Erythroblast (primary cell): ENCODE measurements at regions not wholly inside any gene's neighbourhood (a gene's known extent, or its start where the extent isn't known, plus 50 kb on each side); places are given as distances from the start of the nearest gene placed in this dataset.

Experiments used
- DNase-seq, 2 experiments: peaks; one replicate each; lab custom pipeline; 2025; lab: John Stamatoyannopoulos, UW
- GATA1 ChIP-seq: IDR thresholded peaks from 2 replicates; pipeline ENCODE4 v1.6.1; 2011; ENCODE audit warnings: low read depth, mild to moderate bottlenecking, control low read depth, low read length, moderate library complexity
- POLR2A ChIP-seq: IDR thresholded peaks from 2 replicates; pipeline ENCODE4 v1.6.1; 2011; ENCODE audit warnings: mild to moderate bottlenecking, low read length

DNA sequence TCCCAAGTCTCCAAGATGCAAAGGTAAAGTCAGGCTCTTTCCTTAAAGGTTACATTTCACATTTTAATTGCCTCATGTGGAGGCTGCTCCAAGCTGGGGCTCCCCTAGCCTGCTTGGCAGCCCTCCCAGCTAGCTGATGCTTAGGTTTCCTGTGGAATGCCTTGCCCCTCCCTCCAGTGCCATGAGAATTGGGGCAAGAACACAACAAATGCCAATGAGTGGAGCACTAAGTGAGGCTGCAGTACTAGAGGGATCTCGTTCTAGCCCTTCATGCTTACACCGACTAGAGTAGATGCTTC is 597.7 kb downstream of the MID1IP1 start:
- no peak for DNase-seq
- TF ChIP-seq POLR2A (no peak), GATA1 (no peak)

DNA sequence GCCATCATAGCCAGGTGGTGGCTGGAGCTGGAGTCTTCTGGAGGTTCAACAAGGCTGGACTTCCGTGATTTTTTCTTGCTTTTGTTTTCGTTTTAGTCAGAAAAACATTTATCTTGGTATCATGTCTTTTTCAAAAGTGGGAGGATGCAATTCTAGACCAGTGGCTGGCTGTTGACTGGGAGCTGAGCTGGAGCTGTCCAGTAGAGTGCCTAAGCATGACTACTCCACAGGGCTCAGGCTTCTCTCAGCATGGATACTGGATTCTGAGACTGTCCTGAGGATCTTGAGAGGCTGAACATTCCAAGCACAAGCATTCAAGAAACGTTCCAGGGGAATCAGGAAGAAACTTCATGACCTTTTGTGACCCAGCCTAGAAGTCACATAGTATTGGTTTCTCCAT is 598.1 kb downstream of the MID1IP1 start:
- no peak for DNase-seq
- TF ChIP-seq GATA1: no peak
- TF ChIP-seq POLR2A: no peak

DNA sequence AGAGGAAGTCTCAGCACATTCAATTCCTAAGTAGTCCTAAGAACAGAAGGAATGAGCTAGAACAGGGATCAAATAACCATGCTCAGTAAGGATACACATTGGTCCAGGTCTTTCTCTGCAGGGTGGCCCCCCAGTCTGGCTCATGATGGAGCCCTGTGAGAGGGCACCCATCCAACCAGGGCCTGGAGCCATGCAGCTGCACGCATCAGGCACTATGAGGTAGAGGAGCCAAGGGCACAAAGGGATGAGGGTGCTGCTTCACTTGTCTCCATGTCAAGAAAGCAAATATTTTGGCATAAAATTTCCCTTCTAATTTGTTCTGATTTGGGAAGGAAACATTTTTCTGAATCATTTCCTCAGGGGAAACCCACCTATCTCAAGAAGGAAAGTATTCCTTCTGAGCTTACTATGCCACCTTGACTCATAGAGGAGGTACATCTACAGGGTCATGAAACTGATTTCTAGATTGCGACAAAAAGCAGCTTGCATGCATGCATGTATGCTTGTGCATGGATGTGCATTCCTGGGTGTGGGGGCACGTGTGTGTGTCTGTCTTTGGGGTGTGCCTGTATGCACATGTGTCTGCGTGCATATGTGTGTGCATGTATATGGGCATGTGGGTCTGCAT is 600.3 kb downstream of the MID1IP1 start:
- no peak for DNase-seq
- no peak for TF ChIP-seq GATA1
- no peak for TF ChIP-seq POLR2A

DNA sequence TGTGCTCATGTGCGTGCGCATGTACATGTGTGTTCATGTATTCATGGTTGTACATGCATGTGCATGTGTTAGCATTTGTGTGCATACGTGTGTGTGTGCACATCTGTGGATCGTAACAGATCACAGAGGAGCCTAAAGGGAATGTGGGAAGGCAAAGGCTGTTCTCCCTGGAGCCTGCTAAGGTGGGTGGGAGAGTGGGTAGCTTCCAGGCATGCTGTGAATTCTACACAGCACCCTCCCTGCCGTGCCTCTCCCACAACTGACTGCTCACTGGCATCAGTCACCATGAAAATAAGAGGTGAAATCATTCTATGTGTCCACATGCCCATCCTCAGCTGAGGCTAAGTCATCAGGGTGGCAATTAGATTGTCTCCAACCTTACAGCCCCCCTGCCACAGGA is 600.9 kb downstream of the MID1IP1 start:
- no peak for TF ChIP-seq POLR2A
- TF ChIP-seq GATA1: no peak
- DNase-seq: no peak

DNA sequence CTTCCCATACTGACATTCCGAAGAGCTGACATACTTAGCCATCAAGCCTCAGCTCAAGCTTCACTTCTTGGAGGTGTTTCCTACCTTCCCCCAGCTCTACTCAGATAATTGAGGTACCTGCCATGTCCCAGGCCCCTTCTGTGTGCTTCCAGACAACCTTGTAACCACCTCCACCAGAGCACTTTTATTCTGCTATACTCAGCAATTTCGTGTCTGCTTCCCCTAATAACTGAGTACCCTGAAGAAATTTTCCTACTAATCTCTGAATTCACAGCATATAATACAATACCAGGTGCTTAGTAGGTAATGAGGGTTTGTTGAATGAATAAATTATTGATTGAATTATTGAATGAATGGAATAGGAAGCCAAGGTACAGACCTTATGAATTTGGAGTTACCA is 605.5 kb downstream of the MID1IP1 start:
- TF ChIP-seq GATA1: no peak
- TF ChIP-seq POLR2A: no peak
- no peak for DNase-seq

DNA sequence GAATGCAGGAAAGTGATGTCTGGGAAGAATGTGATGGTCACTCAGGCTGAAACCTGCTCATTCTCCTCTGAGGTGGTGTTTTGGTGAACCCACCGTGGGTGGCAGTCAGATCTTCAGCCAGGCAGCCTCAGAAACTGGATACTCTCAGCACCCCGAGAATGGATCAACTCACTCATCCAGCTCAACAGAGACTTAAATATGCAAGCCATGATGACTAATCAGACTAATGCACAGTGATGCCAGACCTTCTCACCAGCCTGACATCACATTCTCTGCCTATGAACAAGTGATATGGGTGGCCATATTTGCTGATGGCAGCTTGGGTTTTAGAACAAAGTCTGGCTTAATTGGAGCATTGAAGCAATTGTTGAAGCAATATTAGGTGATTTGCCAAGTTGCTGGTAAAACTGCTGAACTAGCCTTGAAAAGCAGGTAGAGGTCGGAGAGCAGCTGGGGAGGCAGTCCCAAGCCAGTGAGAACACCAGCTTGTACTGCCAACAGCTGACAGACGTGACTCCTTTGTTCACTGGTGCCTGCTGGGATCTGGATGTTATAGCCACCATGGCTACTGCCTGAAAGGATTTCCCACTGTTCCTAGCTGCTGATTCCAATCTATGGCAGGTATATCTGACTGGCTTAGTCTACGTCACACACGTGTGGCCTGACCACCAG is 608.1 kb downstream of the MID1IP1 start:
- TF ChIP-seq GATA1 (no peak), POLR2A (no peak)
- DNase-seq: peak; percentile 0 to 15

DNA sequence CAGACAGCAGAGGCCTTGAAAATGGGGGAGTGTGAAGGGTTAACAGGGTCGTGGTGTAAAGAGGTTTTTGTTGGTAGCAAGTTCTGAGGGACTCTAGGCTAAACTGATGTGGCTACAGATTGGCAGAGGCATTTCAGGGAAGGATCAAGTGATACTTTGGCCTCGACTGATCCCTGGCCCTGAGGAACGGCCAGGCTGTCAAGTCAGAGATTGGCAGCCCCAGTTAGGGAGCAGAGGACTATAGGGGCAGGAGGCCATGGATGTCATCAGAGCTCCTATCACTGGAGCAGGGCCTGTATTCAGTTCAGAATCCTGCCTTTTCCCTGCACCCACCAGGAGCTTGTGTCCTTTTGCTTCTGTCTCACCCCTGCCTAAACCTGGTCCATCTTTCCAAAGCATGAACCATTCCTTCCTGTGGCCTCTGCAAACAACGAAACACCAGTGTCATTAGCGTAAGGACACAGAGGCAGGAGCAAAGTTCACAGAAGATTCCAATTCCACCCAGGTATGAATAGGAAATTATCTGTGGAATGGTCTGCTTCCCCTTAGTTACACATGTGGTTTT is 613.1 kb downstream of the MID1IP1 start:
- TF ChIP-seq GATA1 (no peak), POLR2A (no peak)
- DNase-seq: no peak

DNA sequence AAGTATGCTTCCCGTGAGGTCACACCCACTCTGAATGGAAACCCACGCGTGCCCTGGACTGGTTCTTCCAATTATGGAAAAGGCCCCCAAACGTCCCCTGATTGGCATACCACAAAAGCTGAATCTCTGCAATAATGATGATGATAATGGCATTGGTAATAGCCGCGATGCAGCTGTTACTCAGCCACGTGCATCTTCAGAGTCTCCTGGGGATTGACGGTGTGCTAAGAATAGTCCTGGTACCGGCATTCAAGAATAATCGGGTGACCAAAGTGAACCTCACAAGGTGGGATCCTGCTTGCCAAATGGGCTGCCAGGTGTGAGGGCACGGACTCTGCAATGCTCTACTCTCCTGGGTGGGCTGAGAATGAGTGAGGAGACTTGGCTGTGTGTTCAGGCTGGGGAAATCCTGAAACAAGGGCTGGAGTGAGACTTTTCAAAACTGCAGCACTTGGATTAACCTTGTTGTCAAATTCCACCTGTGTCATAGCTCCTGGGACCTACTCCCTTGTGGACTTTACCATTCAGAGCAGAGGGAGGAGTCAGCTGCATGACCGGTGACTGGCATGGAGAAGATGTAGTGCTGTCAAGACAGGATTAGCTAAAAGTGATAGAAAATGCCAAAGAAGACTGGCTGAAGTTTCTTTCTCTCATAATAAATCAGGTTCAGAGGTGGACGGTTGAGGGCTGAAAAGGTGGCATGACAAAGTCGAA is 615.4 kb downstream of the MID1IP1 start:
- TF ChIP-seq POLR2A: no peak
- TF ChIP-seq GATA1: no peak
- no peak for DNase-seq

DNA sequence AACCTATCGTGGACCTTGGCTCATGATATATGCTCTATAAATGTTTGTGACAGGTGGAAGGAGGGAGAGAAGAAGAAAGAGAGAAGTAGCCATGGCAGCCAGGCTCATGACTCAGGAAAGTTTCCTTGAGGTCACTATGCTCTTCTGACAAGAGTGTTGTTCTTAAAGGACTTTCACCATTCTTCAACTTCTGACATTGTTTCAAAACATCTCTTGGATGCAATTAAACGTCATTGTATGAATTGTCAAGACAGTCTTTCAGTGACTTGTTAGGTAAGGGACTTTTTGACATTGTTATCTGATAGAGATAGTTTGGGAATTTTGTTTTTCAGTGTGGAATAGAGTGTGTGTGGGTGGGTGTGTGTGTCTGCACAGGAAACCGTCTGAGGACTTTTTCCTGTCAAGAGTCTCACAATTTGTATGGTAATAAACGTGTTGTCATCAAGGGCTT is 617.0 kb downstream of the MID1IP1 start:
- TF ChIP-seq POLR2A (no peak), GATA1 (no peak)
- no peak for DNase-seq

DNA sequence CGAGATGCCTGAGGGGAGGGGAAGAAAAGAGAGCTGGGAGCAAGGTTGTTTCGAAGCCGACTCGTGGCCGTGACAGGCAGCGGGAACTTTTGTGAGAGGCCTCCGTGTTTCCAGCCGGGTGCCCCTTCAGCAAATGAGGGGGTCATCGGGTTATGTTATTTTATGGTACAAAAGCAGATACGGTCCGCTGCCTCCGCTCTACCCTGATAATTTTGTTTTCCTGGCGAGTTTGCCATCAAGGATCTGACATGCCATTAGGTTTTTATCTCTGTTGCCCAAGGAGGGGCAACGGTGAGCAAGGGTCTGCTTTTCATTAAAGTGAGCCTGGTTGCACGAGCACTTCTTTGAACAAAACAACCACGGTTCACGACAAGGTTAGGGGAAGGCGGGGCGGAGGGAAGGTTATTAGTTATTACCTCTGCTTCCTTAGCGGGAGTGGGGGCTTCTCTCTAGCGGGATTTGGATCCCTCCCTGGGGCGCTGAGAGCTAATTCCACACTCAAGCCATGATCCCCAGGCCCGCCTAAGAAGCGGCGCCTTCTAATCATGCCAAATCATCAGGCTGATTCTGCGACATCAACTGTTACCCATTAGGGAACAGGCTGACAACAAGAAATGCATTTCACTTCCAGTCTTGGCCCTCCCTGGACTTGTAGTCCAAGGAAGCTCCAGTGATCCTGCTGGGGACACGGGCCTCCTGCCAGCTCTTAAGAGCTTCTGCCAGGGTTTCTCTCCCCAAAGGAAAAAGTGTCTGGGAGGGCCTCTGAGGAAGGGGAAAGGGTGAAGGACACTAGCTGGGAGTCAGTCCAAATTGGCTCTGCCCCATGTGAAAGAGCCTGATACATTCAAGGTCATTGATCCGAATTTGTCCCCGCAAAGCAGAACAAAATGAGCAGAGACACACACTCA is 617.7 kb downstream of the MID1IP1 start:
- DNase-seq: no peak
- TF ChIP-seq POLR2A (no peak), GATA1 (no peak)

DNA sequence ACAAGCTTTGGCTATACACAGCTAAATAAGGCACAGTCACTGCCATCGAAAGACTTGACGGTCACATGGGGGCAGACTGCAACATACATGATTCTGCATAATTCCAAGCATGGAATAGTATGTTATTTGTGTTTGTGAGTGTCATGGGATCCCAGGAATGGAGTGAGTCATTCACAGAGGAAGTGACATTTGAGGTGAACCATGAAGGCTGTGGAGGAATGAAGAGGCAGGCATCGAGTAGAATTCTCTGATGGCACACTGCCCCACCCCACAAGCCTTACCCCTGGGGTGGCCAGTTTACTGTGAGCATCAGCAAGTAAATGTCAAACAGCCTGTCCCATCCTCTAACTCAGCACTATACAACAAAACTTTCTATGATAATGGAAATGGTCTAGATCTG is 619.7 kb downstream of the MID1IP1 start:
- no peak for TF ChIP-seq POLR2A
- TF ChIP-seq GATA1: no peak
- no peak for DNase-seq

DNA sequence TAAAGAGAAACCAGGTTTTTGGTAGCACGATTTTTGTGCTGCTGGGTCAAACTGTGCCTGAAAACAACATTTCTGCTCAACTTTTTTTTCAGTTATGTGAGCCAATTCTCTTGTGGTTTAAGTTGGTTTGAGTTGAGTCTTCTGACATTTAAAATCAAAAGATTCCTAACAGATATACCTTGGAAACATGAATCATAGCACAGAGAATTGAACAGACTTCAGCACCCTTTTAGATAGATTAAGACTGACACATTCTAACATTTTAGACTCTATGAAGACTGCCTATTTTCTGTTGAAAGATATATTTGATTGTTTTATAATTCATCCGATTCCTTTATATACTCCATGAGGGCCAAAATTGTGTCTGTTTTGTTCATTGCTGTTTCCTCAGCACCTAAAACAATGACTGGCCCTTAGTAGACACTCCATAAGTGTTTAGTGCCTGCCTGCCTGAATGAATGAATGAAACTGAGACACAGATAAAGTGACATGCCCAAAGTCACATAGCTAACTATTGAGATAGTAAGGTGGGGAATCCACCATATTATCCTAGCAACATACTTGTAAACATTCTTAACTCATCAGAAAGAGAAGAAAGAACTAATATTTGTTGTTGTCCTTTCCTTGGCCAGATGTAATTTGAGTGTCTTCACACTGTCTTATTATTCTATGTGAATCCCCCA is 624.0 kb downstream of the MID1IP1 start:
- no peak for DNase-seq
- TF ChIP-seq POLR2A: no peak
- no peak for TF ChIP-seq GATA1

DNA sequence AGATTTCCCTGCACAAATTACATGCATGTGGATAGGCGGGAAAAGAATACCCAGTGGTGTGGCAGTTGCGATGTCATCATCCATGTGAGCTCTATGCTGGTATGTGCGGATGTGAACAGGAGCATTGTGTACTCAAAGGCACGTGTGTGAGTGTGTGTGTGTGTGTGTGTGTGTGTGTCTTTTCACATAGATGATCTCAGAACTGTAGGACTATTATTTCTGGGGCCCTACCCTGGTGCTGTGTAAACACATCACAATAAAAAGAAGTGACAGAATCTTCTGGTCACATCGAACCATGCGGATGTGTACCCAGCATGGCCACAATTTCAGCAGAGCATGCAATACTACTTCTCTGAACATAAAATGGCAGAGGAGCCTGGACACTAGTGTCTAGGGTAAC is 624.8 kb downstream of the MID1IP1 start:
- DNase-seq: no peak
- TF ChIP-seq GATA1 (no peak), POLR2A (no peak)

DNA sequence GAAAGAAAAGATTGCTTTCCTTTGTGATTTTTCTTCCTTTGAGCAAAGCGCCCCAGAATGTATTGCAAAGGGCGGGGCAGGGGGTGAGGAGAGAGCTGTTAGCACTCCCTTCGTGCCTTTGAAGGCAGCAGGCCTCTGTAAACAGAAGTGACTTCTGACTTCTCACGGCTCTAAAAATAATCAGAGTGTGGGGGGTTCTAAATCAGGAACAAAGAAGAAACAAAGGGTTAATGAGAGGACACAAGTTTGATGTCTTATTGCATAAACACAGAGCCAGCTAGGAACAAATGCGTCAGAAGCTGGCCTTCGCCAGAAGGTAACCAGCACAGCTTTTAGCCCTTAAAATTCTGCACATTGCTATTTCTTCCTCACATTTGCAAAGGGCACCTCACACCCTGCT is 626.2 kb downstream of the MID1IP1 start:
- no peak for DNase-seq
- TF ChIP-seq GATA1 (no peak), POLR2A (no peak)

DNA sequence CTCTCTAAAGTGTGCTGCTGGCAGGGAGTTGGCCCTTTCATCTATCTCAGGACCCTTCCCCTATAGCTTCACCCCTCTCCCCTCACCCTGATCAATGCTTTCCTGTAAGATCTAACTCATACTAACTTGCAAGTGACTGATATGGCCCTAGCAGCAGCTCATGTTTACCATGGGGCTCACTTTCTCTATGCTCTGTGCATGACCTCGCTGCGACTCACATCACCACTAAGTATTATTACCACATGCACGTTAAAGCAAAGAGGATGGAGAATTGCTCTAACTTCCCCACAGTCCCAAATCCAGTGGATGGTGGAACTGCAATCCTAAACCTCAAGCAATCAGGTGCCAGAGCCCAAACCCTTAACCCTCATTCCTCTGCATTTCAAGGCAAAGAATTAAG is 626.6 kb downstream of the MID1IP1 start:
- DNase-seq: no peak
- TF ChIP-seq POLR2A (no peak), GATA1 (no peak)
